ENCODE measurements at regions not wholly inside any gene's neighbourhood (a gene's known extent, or its start where the extent isn't known, plus 50 kb on each side); places are given as distances from the start of the nearest gene placed in this dataset.
A peak's percentile ranks its signal among the peaks of the same experiment; 100 is the strongest.
"Not testable (repeated sequence)": the region's sequence is repeated elsewhere in the genome, so short reads cannot be mapped to it uniquely, and the experiment has no call there.

DNA sequence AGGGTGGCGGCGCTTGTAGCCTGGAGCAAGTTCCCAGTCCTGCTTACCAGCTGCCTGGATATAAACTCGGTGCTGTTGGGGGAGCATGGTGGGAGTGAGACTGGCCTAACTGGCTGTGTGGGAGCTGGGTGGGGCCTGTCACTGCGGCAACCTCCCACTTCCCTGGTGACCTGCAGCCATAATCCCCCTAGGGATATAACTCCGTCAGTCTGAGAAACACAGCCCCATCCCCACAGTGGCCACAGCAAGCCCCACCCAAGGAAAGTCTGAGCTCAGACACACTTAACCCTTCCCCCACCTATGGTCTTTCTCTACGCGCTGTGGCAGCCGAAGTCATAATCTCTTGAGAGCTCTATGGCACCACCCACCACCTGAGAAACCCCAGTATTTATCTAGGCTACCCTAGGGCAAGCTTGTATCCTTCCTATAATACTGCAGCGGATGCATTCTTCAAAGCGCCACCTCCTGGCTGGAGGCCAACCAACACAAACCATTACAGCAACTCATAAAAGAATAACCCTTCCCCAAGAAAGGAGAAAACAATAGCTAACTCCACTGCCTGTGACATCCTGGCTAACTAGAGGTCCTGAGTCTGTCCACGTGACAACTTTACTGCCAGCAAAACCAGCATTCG, 57.4 kb downstream of the ZNF648 start:
- no peak for ATAC-seq
- intact Hi-C loops (cut with DNase I), result no loop called here
- no peak for DNase-seq (ENCODE audit: missing footprints)

DNA sequence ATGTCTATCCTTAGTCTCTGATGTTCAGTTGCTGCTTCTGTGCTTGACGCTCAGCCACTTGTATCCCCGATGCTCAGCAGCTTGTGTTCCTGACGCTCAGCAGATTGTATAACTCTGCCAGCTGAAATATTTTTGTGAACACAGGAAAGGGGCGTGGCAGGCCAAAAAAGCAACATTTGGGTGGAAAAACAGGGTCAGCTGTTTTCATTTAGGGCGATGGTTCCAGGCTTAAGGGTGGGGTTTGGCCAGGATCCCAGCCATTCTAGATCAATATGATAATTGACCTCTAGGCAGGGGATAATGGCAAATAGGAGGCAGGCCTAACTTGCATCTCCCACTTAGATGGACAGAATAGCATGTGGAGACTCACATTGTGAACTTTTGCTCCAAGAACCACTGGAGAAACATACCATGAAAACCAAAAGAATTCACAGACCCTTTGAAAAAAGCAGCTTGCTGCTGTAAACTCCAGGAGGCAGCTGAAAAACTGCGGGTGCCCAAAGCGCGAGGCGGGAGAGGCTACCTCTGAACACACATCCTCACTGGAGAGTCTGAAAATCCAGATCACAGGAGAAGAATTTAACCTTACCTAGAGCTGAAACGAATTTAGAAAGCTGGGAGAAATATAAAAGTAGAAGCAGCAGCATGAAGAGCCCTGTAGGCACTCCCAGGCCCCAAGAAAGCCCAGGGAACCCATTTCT, 58.3 kb downstream of the ZNF648 start:
- no peak for DNase-seq (ENCODE audit: missing footprints)
- ATAC-seq, result no peak
- intact Hi-C loops (cut with DNase I), result no loop called here

DNA sequence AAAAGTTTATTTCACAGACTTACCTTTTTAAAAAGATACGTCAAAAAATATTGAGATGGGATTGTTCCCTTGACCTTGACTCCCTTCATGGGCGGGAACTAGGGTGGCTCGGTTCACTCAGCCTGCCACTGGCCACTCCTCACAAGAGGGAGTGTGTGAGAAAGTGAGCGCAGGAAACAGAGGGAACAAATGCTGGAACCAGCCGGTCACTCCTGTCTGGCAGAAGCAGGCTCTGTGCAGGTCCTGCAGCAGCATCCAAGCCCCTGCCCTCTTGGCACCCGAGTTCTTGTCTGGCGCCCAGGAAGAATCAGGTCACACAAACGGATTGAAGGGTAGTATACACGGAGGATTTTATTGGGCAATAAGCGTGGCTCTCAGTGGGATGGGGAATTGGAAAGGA, 58.9 kb downstream of the ZNF648 start:
- intact Hi-C loops (cut with DNase I), result no loop called here
- ATAC-seq, result no peak
- DNase-seq (ENCODE audit: missing footprints), result peak; percentile 69

GRCh38 chr1:181998858-181999257, 62.7 kb downstream of the ZNF648 start:
- DNase-seq (ENCODE audit: missing footprints) (no peak), ATAC-seq (no peak)

GRCh38 chr1:181992072-181992471, 69.4 kb downstream of the ZNF648 start:
- no peak for DNase-seq (ENCODE audit: missing footprints)
- no peak for ATAC-seq
- intact Hi-C loops (cut with DNase I), result no loop called here

More at GRCh38 chr1:181998858-181999257, 62.7 kb downstream of the ZNF648 start:
- intact Hi-C loops (cut with DNase I), result no loop called here

DNA sequence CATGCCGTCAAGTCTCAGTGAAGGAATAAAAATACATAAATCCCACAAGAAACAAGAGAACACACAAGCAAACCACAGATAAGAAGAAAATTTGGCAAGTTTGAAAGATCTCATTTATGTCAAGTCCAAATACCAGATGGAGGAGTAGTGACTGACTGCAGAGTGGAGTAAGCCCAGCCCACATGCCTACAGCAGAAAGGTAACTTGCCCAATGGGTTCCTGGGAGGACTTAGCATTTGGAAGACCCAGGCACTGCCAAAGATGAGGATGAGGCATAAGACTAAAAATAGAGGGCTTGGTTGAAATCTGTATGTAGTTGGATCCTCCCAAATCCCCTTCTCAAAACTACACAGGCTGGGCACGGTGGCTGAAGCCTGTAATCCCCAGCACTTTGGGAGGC, 70.8 kb downstream of the ZNF648 start:
- DNase-seq (ENCODE audit: missing footprints) (no peak), ATAC-seq (no peak)
- intact Hi-C loops (cut with DNase I), result no loop called here

DNA sequence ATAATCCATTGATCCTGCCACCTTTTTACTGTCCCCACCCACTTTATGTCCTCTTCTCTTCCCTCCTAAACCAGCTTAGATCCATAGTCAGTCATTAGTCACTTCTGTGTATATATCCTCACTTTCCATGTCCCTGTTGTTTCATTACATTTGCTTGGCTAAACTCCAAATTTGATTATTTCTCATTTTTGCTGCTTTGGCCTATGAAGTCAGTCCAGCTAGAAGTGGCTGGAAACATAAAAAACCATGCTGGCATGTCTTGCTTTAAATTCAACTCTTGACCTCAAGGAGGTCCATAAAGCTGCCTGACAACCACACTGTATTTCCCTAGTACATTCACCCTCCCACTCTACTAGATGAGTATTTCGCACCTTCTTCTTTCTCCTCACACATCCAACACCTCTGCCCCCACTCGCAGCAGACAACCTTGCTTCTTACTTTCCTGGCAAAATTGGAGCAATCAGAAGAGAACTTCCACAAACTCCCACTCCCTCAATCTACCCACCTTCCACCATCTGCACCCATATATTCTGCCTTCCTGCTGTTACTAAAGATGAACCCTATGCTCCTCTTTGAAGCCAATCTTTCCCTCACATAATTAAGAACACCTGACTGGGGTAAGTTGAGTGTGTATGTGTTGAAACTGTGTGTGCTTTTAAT, 72.1 kb downstream of the ZNF648 start:
- no peak for DNase-seq (ENCODE audit: missing footprints)
- intact Hi-C loops (cut with DNase I), result no loop called here
- ATAC-seq, result no peak

DNA sequence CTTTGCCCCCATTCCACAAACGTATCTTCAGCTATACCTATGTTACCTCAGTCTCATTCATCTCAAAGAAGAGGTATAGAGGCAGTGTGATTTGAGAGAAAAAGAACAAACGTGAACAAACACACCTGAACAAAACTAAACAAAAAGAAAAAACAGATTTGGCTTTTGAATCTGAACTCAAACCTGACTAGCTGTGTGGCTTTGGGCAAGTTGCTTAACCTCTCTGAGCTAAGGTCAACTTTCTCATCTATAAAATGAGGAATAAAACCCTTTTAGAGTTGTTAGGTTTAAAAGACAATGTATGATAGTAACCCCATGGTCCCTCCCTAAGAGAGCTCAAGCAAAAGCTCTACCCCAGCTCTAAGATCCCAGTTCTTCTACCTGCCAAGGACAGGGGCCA, 73.5 kb downstream of the ZNF648 start:
- no peak for ATAC-seq
- intact Hi-C loops (cut with DNase I), result no loop called here
- no peak for DNase-seq (ENCODE audit: missing footprints)

DNA sequence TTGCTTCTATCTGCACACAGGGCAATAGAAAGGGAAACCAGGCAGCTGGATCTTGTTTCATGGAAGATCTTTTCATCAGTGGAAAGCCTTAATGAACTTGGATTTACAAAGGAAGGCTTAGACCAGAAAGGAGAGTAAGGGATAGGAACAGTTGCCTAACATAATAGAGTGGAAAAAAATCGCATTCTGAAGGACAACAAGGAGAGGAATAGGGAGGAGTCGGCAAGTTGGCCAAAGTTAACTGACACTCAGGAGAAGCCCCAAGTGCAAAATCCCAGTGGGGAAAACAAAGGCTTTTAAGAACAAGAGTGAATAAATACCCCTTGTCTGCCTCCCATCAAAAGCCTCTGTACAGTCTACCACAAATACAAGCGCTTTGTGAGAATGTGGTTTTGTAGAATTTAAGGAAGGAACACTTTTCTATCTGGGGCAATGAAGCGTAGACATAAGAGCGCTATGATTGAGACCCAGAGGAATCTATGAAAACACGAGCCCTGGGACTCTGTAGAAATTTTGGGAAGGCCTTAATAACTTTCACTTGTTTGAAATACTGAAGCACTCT, 74.1 kb downstream of the ZNF648 start:
- DNase-seq (ENCODE audit: missing footprints), result no peak
- no peak for ATAC-seq
- intact Hi-C loops (cut with DNase I), result no loop called here

- no peak for DNase-seq (ENCODE audit: missing footprints)
- intact Hi-C loops (cut with DNase I), result no loop called here
- ATAC-seq, result no peak
These were observed 74.6 kb downstream of the ZNF648 start for GRCh38 chr1:181986907-181987305.

DNA sequence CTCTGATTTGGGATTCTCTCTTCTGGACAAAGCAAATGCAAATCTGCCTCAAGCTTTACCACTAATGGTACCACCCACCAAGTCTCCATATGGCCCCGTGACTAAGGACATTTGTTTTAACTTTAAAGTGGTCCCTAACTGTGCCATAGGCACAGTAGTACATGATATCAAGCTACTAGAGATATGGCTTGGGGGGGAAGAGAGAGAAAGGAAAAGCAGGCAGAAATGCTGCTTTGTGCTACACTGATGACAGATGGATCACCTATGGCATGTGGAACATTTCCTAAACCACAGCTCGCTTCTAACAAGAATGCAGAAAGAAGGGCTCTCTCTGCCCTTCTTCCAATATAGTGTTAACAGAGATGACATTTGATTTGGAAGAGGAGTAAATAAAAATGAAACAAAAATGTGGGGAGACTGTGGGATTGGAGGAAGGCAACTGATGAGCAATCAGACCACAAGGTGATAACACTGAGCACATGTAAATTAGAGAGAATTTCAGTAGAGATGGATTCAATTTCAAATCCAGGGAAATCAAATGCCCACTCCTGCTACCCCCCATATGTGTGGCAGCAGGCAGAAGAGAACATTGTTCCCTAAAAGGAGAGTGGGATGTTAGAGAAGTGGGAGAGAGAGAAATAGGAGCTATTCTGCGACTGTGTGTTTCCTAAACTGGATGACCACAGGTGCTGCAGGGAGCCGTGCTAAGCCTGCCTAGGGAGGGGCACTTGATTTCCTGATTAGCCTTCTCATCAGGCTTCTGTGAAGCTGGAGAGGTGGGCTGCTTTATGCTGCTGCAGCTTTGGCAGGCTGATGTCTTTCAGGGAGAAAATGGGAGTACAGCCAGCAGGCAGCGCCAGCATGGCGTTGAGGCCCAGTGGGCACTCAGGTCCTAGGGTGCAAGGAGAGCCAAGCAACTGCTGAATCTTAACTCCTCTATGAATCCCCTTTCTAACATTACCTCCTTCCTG, 75.3 kb downstream of the ZNF648 start:
- DNase-seq (ENCODE audit: missing footprints) (no peak), ATAC-seq (no peak)
- intact Hi-C loops (cut with DNase I), result no loop called here

DNA sequence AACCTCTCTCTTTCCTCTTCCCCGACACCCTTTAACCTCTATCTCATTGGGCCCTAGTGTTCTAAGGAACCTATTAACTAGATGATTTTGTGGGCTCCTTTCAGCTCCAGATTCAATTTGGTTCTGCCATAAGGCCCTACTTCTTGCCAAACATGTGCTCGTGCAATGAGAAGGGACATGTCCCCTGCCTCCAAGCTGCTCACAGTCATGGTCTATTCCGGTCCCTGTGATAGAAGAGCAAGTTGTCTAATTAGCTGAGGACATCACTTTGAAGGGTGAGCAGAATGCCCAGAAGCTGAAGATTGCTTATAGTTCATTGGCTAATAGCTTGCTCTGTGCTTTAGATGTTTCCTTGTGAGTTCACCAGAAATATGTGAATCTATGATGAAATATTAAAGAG, 76.2 kb downstream of the ZNF648 start:
- intact Hi-C loops (cut with DNase I), result no loop called here
- DNase-seq (ENCODE audit: missing footprints) (no peak), ATAC-seq (no peak)

- no peak for ATAC-seq
- intact Hi-C loops (cut with DNase I), result no loop called here
- no peak for DNase-seq (ENCODE audit: missing footprints)
These were observed 77.5 kb downstream of the ZNF648 start for GRCh38 chr1:181984006-181984405.

GRCh38 chr1:181981821-181982220, 79.7 kb downstream of the ZNF648 start:
- DNase-seq (ENCODE audit: missing footprints) (no peak), ATAC-seq (no peak)
- intact Hi-C loops (cut with DNase I), result no loop called here

DNA sequence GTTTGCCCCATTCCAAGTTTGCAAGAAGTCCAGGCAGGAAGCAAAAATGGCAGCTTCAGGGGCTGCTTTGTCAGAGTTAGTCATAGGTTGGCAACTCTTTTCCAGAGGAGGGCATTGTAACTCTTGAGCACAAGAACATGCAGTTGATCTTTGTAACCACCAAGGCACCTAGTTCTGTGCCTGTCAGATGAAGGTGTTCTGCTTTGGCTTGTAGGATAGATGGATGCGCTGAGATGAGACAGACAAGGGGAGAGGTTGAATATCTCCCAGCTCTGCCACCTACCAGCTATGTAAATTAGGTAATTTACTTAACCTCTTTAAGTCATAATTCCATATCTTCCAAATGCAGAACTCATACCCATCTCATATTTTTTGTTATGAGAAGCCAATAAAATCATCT, 89.3 kb downstream of the ZNF648 start:
- DNase-seq (ENCODE audit: missing footprints), result no peak
- intact Hi-C loops (cut with DNase I), result no loop called here

DNA sequence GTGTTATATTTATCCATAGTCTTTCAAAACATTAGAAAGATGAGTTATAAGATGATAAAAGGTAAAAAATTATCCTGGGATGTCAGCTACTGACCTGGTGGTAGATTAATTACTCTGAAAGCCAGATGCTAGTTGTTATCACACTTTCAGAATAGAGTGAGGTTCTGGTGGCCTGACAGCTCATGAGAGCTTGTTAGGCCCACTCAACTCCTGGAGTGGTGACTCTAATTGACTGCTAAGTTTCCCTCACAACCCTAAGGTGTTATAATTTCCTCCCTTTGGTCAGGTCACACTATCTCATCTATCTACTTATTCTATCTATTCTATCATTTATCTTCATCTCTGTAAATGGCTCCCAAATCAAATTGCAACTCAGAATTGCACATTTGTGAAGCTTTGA, 90.1 kb downstream of the ZNF648 start:
- ATAC-seq (no peak), DNase-seq (ENCODE audit: missing footprints) (no peak)
- intact Hi-C loops (cut with DNase I), result no loop called here

More for the DNA sequence above, 89.3 kb downstream of the ZNF648 start:
- no peak for ATAC-seq

- intact Hi-C loops (cut with DNase I), result no loop called here
- DNase-seq (ENCODE audit: missing footprints) (no peak), ATAC-seq (no peak)
These were observed 91.6 kb downstream of the ZNF648 start for GRCh38 chr1:181969902-181970301.

DNA sequence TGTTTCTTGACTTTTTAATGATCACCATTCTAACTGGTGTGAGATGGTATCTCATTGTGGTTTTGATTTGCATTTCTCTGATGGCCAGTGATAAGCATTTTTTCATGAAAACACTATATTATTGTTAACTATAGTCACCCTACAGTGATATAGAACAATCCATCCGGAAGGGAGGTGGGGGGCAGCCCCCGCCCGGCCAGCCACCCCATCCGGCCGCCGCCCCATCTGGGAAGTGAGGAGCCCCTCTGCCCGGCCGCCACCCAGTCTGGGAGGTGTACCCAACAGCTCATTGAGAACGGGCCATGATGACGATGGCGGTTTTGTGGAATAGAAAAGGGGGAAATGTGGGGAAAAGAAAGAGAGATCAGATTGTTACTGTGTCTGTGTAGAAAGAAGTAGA, 106.8 kb downstream of the ZNF648 start:
- intact Hi-C loops (cut with DNase I); ATAC-seq: not testable (repeated sequence)
- DNase-seq (ENCODE audit: missing footprints), result peak; percentile 31

DNA sequence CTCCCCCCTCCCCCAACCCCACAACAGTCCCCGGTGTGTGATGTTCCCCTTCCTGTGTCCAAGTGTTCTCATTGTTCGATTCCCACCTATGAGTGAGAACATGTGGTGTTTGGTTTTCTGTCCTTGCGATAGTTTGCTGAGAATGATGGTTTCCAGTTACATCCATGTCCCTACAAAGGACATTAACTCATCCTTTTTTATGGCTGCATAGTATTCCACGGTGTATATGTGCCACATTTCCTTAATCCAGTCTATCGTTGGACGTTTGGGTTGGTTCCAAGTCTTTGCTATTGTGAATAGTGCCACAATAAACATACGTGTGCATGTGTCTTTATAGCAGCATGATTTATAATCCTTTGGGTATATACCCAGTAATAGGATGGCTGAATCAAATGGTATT, 107.3 kb downstream of the ZNF648 start:
- intact Hi-C loops (cut with DNase I); ATAC-seq; DNase-seq (ENCODE audit: missing footprints): not testable (repeated sequence)
